ENCODE measurements at regions not wholly inside any gene's neighbourhood (a gene's known extent, or its start where the extent isn't known, plus 50 kb on each side); places are given as distances from the start of the nearest gene placed in this dataset.

GRCh38 chr4:148814030-148814429, 371.8 kb upstream of the NR3C2 start:
- Histone ChIP-seq H3K4me2 (ENCODE audit: low read depth, low read length, poor library complexity, severe bottlenecking) (no peak overlapping the region), H3K4me3 (ENCODE audit: insufficient read depth, low read length, poor library complexity, severe bottlenecking) (no peak overlapping the region), H3F3A (ENCODE audit: insufficient read depth) (no peaks in the 10 kb centered on the region), H3K27me3 (ENCODE audit: low read length) (no peaks in the 10 kb centered on the region), H3K79me2 (ENCODE audit: insufficient read depth, low read length) (no peaks in the 10 kb centered on the region), H3K9me2 (replicated peaks; ENCODE audit: insufficient read depth, low read length) (no peaks in the 10 kb centered on the region), H2AFZ (ENCODE audit: low read depth, low read length, severe bottlenecking) (no peak overlapping the region), H3K9ac (ENCODE audit: low read length) (no peak overlapping the region), H3K27ac (ENCODE audit: low read depth, low read length) (no peak overlapping the region), H3K36me3 (ENCODE audit: low read length) (no peaks in the 10 kb centered on the region), H4K20me1 (ENCODE audit: low read depth, low read length) (no peaks in the 10 kb centered on the region), H3K9me3 (ENCODE audit: insufficient read depth, low read length) (no peaks in the 10 kb centered on the region)
- TF ChIP-seq EZH2phosphoT487 (conservative IDR thresholded peaks at IDR 0.05; ENCODE audit: low read length), result no peak
- TF ChIP-seq CTCF (IDR thresholded peaks at IDR 0.05; ENCODE audit: insufficient read depth, low read length, poor library complexity, severe bottlenecking), result no peak

- Histone ChIP-seq H3K27ac (ENCODE audit: low read depth, low read length) (no peak overlapping the region), H4K20me1 (ENCODE audit: low read depth, low read length) (no peaks in the 10 kb centered on the region), H2AFZ (ENCODE audit: low read depth, low read length, severe bottlenecking) (no peak overlapping the region), H3K9me2 (replicated peaks; ENCODE audit: insufficient read depth, low read length) (no peaks in the 10 kb centered on the region), H3K79me2 (ENCODE audit: insufficient read depth, low read length) (no peaks in the 10 kb centered on the region), H3K4me2 (ENCODE audit: low read depth, low read length, poor library complexity, severe bottlenecking) (no peak overlapping the region), H3K4me3 (ENCODE audit: insufficient read depth, low read length, poor library complexity, severe bottlenecking) (no peak overlapping the region), H3K9ac (ENCODE audit: low read length) (no peak overlapping the region), H3K27me3 (ENCODE audit: low read length) (no peaks in the 10 kb centered on the region), H3K36me3 (ENCODE audit: low read length) (no peaks in the 10 kb centered on the region), H3F3A (ENCODE audit: insufficient read depth) (no peaks in the 10 kb centered on the region), H3K9me3 (ENCODE audit: insufficient read depth, low read length) (no peaks in the 10 kb centered on the region)
- TF ChIP-seq CTCF (IDR thresholded peaks at IDR 0.05; ENCODE audit: insufficient read depth, low read length, poor library complexity, severe bottlenecking), result no peak
- TF ChIP-seq EZH2phosphoT487 (conservative IDR thresholded peaks at IDR 0.05; ENCODE audit: low read length), result no peak
Measured at GRCh38 chr4:148813289-148813688, 371.1 kb upstream of the NR3C2 start.

- Histone ChIP-seq H3F3A (ENCODE audit: insufficient read depth) (no peaks in the 10 kb centered on the region), H2AFZ (ENCODE audit: low read depth, low read length, severe bottlenecking) (no peak overlapping the region), H3K27ac (ENCODE audit: low read depth, low read length) (no peak overlapping the region), H3K27me3 (ENCODE audit: low read length) (no peaks in the 10 kb centered on the region), H3K9ac (ENCODE audit: low read length) (no peak overlapping the region), H3K9me3 (ENCODE audit: insufficient read depth, low read length) (no peaks in the 10 kb centered on the region), H3K9me2 (replicated peaks; ENCODE audit: insufficient read depth, low read length) (no peaks in the 10 kb centered on the region), H3K79me2 (ENCODE audit: insufficient read depth, low read length) (no peaks in the 10 kb centered on the region), H3K4me3 (ENCODE audit: insufficient read depth, low read length, poor library complexity, severe bottlenecking) (no peak overlapping the region), H3K36me3 (ENCODE audit: low read length) (no peaks in the 10 kb centered on the region), H4K20me1 (ENCODE audit: low read depth, low read length) (no peaks in the 10 kb centered on the region), H3K4me2 (ENCODE audit: low read depth, low read length, poor library complexity, severe bottlenecking) (no peak overlapping the region)
- TF ChIP-seq EZH2phosphoT487 (conservative IDR thresholded peaks at IDR 0.05; ENCODE audit: low read length) (no peak), CTCF (IDR thresholded peaks at IDR 0.05; ENCODE audit: insufficient read depth, low read length, poor library complexity, severe bottlenecking) (no peak)
Measured at GRCh38 chr4:148812101-148812500, 369.9 kb upstream of the NR3C2 start.
